Loucy (cell line): ENCODE measurements at regions not wholly inside any gene's neighbourhood (a gene's known extent, or its start where the extent isn't known, plus 50 kb on each side); places are given as distances from the start of the nearest gene placed in this dataset.

Experiments used
- H2AFZ ChIP-seq: fragments of 200-600 bp; sonication (generic); 2 replicates; pipeline ENCODE4 v1.6.0; 2016; ENCODE audit warnings: antibody characterized with exemption, mild to moderate bottlenecking, low read length, moderate library complexity
- H3F3A ChIP-seq: fragments of 200-600 bp; 2 replicates; pipeline ENCODE4 v1.6.0; 2016; ENCODE audit warnings: antibody characterized with exemption, low read depth, mild to moderate bottlenecking
- H3K27me3 ChIP-seq: fragments of 200-600 bp; sonication (generic); 2 replicates; pipeline ENCODE4 v1.6.1; 2014; ENCODE audit warnings: low read length, mild to moderate bottlenecking; ENCODE audit not compliant: insufficient read depth, poor library complexity, severe bottlenecking
- H3K36me3 ChIP-seq: fragments of 200-600 bp; sonication (generic); 2 replicates; pipeline ENCODE4 v1.6.1; 2016; ENCODE audit warnings: low read length; ENCODE audit not compliant: insufficient read depth
- H3K4me1 ChIP-seq: fragments of 200-600 bp; sonication (generic); 2 replicates; pipeline ENCODE4 v1.5.1; 2014; ENCODE audit warnings: low read length, mild to moderate bottlenecking; ENCODE audit not compliant: insufficient read depth, poor library complexity, severe bottlenecking
- H3K4me2 ChIP-seq: fragments of 200-600 bp; sonication (generic); 2 replicates; pipeline ENCODE4 v1.6.0; 2014; ENCODE audit warnings: antibody characterized with exemption, low read length, low read depth, mild to moderate bottlenecking; ENCODE audit not compliant: poor library complexity, severe bottlenecking
- H3K4me3 ChIP-seq: fragments of 200-600 bp; sonication (generic); 2 replicates; pipeline ENCODE4 v1.5.1; 2014; ENCODE audit warnings: low read length, mild to moderate bottlenecking, mixed read lengths; ENCODE audit not compliant: poor library complexity, severe bottlenecking
- H3K79me2 ChIP-seq: fragments of 200-600 bp; sonication (generic); 2 replicates; pipeline ENCODE4 v1.6.1; 2014; ENCODE audit warnings: low read length; ENCODE audit not compliant: insufficient read depth
- H3K9ac ChIP-seq: fragments of 200-600 bp; sonication (generic); 2 replicates; pipeline ENCODE4 v1.6.0; 2014; ENCODE audit warnings: mild to moderate bottlenecking, low read depth, low read length, moderate library complexity; ENCODE audit not compliant: poor library complexity, severe bottlenecking
- H3K9me2 ChIP-seq: fragments of 200-600 bp; sonication (generic); replicated peaks from 2 replicates; pipeline ENCODE4 v1.6.1; 2016; ENCODE audit warnings: low read depth, low read length, mixed read lengths
- H3K9me3 ChIP-seq: fragments of 200-600 bp; sonication (generic); 2 replicates; pipeline ENCODE4 v1.6.1; 2014; ENCODE audit warnings: mild to moderate bottlenecking, antibody characterized with exemption, low read length, low read depth; ENCODE audit not compliant: insufficient read depth
- H4K20me1 ChIP-seq: fragments of 200-600 bp; sonication (generic); 2 replicates; pipeline ENCODE4 v1.6.0; 2014; ENCODE audit warnings: antibody characterized with exemption, low read length, mild to moderate bottlenecking; ENCODE audit not compliant: insufficient read depth, poor library complexity, severe bottlenecking
- EZH2phosphoT487 ChIP-seq: fragments of 200-600 bp; IDR thresholded peaks from 2 replicates; pipeline ENCODE4 v1.6.1; 2018; ENCODE audit warnings: antibody characterized with exemption, mild to moderate bottlenecking, moderate library complexity, borderline replicate concordance
- TF ChIP-seq, protein P1 (sequence below): fragments of 200-600 bp; sonication (generic); conservative IDR thresholded peaks from 2 replicates; pipeline ENCODE4 v1.5.1; 2014; ENCODE audit warnings: mild to moderate bottlenecking, antibody characterized with exemption, low read length

DNA sequence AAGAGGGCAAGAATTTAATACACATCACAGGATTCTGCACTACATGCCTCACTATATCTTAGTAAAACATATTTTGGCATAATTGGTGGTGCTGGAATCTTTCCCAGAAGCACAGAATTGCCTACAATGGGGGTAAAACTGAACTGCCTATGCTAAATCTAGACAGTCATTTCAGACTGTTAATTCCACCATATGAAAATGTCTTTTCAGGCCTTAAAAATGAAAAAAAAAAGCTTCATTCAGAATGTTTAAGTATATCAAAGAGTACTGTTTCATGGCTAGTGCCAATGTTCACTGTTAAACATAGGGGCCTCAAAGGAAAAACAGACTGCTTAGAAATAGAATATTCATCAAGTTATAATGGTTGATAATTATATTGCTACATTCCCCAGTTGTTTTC is 797.0 kb downstream of the PCDH19 start:
- Histone ChIP-seq H3K27me3 (no peaks in the 10 kb centered on the region), H3K9me3 (no peaks in the 10 kb centered on the region), H3K36me3 (no peaks in the 10 kb centered on the region), H3K9me2 (no peaks in the 10 kb centered on the region), H3F3A (no peaks in the 10 kb centered on the region), H2AFZ (no peak overlapping the region), H3K4me3 (no peak overlapping the region), H4K20me1 (no peaks in the 10 kb centered on the region), H3K9ac (no peak overlapping the region), H3K4me1 (no peaks in the 10 kb centered on the region), H3K4me2 (no peak overlapping the region), H3K79me2 (no peaks in the 10 kb centered on the region)
- TF ChIP-seq, protein P1, sequence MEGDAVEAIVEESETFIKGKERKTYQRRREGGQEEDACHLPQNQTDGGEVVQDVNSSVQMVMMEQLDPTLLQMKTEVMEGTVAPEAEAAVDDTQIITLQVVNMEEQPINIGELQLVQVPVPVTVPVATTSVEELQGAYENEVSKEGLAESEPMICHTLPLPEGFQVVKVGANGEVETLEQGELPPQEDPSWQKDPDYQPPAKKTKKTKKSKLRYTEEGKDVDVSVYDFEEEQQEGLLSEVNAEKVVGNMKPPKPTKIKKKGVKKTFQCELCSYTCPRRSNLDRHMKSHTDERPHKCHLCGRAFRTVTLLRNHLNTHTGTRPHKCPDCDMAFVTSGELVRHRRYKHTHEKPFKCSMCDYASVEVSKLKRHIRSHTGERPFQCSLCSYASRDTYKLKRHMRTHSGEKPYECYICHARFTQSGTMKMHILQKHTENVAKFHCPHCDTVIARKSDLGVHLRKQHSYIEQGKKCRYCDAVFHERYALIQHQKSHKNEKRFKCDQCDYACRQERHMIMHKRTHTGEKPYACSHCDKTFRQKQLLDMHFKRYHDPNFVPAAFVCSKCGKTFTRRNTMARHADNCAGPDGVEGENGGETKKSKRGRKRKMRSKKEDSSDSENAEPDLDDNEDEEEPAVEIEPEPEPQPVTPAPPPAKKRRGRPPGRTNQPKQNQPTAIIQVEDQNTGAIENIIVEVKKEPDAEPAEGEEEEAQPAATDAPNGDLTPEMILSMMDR, result no peak
- TF ChIP-seq EZH2phosphoT487, result no peak

DNA sequence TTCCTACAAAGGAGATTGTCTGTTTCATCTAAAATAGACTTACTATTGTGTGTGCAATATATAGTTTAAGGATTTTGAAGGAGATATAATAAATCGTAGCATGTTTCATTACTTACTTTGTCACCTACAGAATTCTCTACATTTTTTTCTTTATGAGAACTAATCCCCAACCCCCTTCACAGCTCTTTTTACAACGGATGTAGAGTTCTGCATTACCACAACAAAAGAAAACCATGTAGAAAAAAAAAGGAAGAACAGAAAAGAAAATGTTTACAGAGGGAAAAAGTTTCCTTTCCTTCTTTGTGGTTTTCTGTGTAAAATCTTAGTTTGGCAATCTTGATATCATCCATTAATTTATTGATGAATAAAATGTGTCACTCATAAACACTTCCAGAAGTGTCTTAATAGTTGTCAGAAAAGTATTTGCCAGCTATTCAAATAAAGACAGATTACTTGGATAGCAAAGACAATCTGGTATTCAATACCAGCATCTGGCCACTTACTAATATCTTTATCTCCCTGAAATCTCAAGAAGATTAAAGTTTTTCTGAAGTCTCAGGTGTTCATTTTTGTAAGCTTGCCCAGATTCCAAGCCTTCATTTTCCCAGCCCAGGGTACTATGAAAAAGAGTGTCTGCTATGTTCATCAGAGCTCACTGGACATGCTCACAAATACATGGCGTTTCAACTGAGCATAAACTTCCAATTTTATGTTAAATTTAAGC is 806.8 kb downstream of the PCDH19 start:
- H3K36me3 ChIP-seq, result no peaks in the 10 kb centered on the region
- H3K4me2 ChIP-seq, result no peak overlapping the region
- no peaks in the 10 kb centered on the region for H3F3A ChIP-seq
- no peak overlapping the region for H3K9ac ChIP-seq
- no peak for TF ChIP-seq EZH2phosphoT487
- TF ChIP-seq, protein P1, result no peak
- H3K4me1 ChIP-seq, result no peaks in the 10 kb centered on the region
- H3K79me2 ChIP-seq, result no peaks in the 10 kb centered on the region
- H3K4me3 ChIP-seq, result no peak overlapping the region
- no peaks in the 10 kb centered on the region for H3K27me3 ChIP-seq
- H2AFZ ChIP-seq, result no peak overlapping the region
- no peaks in the 10 kb centered on the region for H4K20me1 ChIP-seq
- no peaks in the 10 kb centered on the region for H3K9me2 ChIP-seq
- no peaks in the 10 kb centered on the region for H3K9me3 ChIP-seq

DNA sequence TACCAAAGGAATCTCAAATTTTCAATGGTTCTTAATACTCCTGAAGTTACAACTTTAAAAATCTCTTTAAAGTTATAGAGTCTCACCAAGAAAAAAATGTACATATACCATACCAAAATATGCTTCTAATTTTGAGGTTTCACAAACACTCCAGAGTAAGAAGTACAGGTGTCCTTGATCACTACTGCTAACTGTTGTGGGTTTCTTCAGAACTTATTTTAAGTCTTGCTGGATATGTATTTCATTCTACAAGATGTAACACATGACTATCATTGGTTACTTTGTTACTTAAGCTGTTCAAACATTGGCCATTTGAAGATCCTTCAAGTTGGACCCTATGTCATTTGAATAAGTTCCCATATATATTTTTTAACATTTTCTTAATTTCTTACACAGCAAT is 808.0 kb downstream of the PCDH19 start:
- no peak overlapping the region for H3K4me3 ChIP-seq
- H3K4me1 ChIP-seq, result no peaks in the 10 kb centered on the region
- no peaks in the 10 kb centered on the region for H3K9me3 ChIP-seq
- H4K20me1 ChIP-seq, result no peaks in the 10 kb centered on the region
- H3K9ac ChIP-seq, result no peak overlapping the region
- no peak overlapping the region for H2AFZ ChIP-seq
- H3F3A ChIP-seq, result no peaks in the 10 kb centered on the region
- no peaks in the 10 kb centered on the region for H3K27me3 ChIP-seq
- H3K9me2 ChIP-seq, result no peaks in the 10 kb centered on the region
- TF ChIP-seq, protein P1, result no peak
- no peak for TF ChIP-seq EZH2phosphoT487
- no peaks in the 10 kb centered on the region for H3K79me2 ChIP-seq
- no peaks in the 10 kb centered on the region for H3K36me3 ChIP-seq
- H3K4me2 ChIP-seq, result no peak overlapping the region
